Upper lobe of right lung (tissue), 1 donor: ENCODE measurements at regions not wholly inside any gene's neighbourhood (a gene's known extent, or its start where the extent isn't known, plus 50 kb on each side); places are given as distances from the start of the nearest gene placed in this dataset.

Experiments used
- ATAC-seq: fragments of 200-7000 bp; cut with Tn5 transposase; one replicate; pipeline ENCODE4 v1.9.1; 2020; ENCODE audit warnings: mild to moderate bottlenecking, moderate library complexity
- DNase-seq: peaks from one replicate; pipeline ENCODE4 v3.0.0-alpha.2; 2020
- H3K27ac ChIP-seq: fragments of 200-600 bp; one replicate; pipeline ENCODE4 v1.8.0; 2022
- H3K27me3 ChIP-seq: fragments of 200-600 bp; one replicate; pipeline ENCODE4 v1.8.0; 2022; ENCODE audit warnings: mild to moderate bottlenecking
- H3K36me3 ChIP-seq: fragments of 200-600 bp; one replicate; pipeline ENCODE4 v1.8.0; 2022
- H3K4me1 ChIP-seq: fragments of 200-600 bp; one replicate; pipeline ENCODE4 v1.8.0; 2022
- H3K4me3 ChIP-seq: fragments of 200-600 bp; one replicate; pipeline ENCODE4 v1.8.0; 2022; ENCODE audit warnings: mild to moderate bottlenecking
- H3K9me3 ChIP-seq: fragments of 200-600 bp; one replicate; pipeline ENCODE4 v1.8.0; 2022
- CTCF ChIP-seq: fragments of 200-600 bp; IDR thresholded peaks from one replicate; pipeline ENCODE4 v1.8.0; 2022; ENCODE audit warnings: antibody characterized with exemption
- intact Hi-C: fragments of 100-400 bp; cut with DNase I; formaldehyde crosslinking; loops from one replicate; pipeline ENCODE4 v1.11.0; 2022
- donor health status: DM: no; HTN: yes; CAD: no; lungs with severe emphysema.

- Histone ChIP-seq H3K4me1 (no peaks in the 10 kb centered on the region), H3K27ac (no peak overlapping the region), H3K27me3 (no peaks in the 10 kb centered on the region), H3K9me3 (no peaks in the 10 kb centered on the region), H3K36me3 (no peaks in the 10 kb centered on the region), H3K4me3 (no peak overlapping the region)
- ATAC-seq = no peak
- no peak for DNase-seq
- intact Hi-C loops = no loop called here
- no peak for TF ChIP-seq CTCF
These were observed 378.7 kb upstream of the AZI2 start for GRCh38 chr3:28727307-28727706.

- ATAC-seq = no peak
- no peak overlapping the region for H3K4me3 ChIP-seq
- intact Hi-C loops = no loop called here
These were observed 389.8 kb upstream of the AZI2 start for GRCh38 chr3:28738425-28738824.

GRCh38 chr3:28739647-28740046 lies 391.0 kb upstream of the AZI2 start:
- H3K4me1 ChIP-seq = no peaks in the 10 kb centered on the region
- H3K4me3 ChIP-seq = no peak overlapping the region
- no peak for ATAC-seq
- H3K36me3 ChIP-seq = no peaks in the 10 kb centered on the region
- H3K27me3 ChIP-seq = no peaks in the 10 kb centered on the region
- intact Hi-C loops = no loop called here
- H3K9me3 ChIP-seq = no peaks in the 10 kb centered on the region
- DNase-seq = no peak
- TF ChIP-seq CTCF = no peak
- H3K27ac ChIP-seq = no peak overlapping the region

More at GRCh38 chr3:28738425-28738824, 389.8 kb upstream of the AZI2 start:
- TF ChIP-seq CTCF = no peak
- no peaks in the 10 kb centered on the region for H3K36me3 ChIP-seq
- peaks cover 6% of the 10 kb centered on the region for H3K9me3 ChIP-seq
- DNase-seq = no peak
- H3K27ac ChIP-seq = no peak overlapping the region
- H3K27me3 ChIP-seq = no peaks in the 10 kb centered on the region
- no peaks in the 10 kb centered on the region for H3K4me1 ChIP-seq

- H3K27me3 ChIP-seq = no peaks in the 10 kb centered on the region
- no peak overlapping the region for H3K4me3 ChIP-seq
- no peak overlapping the region for H3K27ac ChIP-seq
- H3K36me3 ChIP-seq = no peaks in the 10 kb centered on the region
- ATAC-seq (no peak), DNase-seq (no peak)
- no peak for TF ChIP-seq CTCF
- H3K4me1 ChIP-seq = peaks cover 6% of the 10 kb centered on the region
- intact Hi-C loops = no loop called here
- H3K9me3 ChIP-seq = no peaks in the 10 kb centered on the region
These were observed 394.6 kb upstream of the AZI2 start for GRCh38 chr3:28743271-28743670.

GRCh38 chr3:28743831-28744230 lies 395.2 kb upstream of the AZI2 start:
- TF ChIP-seq CTCF = no peak
- ATAC-seq (peak; percentile 51), DNase-seq (no peak)
- Histone ChIP-seq H3K27ac (no peak overlapping the region), H3K27me3 (no peaks in the 10 kb centered on the region), H3K9me3 (no peaks in the 10 kb centered on the region), H3K4me1 (peaks cover 6% of the 10 kb centered on the region), H3K36me3 (no peaks in the 10 kb centered on the region), H3K4me3 (no peak overlapping the region)
- intact Hi-C loops = no loop called here

GRCh38 chr3:28745436-28745835 lies 396.8 kb upstream of the AZI2 start:
- no peaks in the 10 kb centered on the region for H3K27me3 ChIP-seq
- H3K9me3 ChIP-seq = no peaks in the 10 kb centered on the region
- intact Hi-C loops = no loop called here
- H3K27ac ChIP-seq = no peak overlapping the region
- TF ChIP-seq CTCF = no peak
- H3K4me3 ChIP-seq = no peak overlapping the region
- no peaks in the 10 kb centered on the region for H3K36me3 ChIP-seq
- no peak for ATAC-seq
- DNase-seq = no peak
- H3K4me1 ChIP-seq = peaks cover 6% of the 10 kb centered on the region
